Left ventricle myocardium inferior (tissue), 1 donor: ENCODE measurements at regions not wholly inside any gene's neighbourhood (a gene's known extent, or its start where the extent isn't known, plus 50 kb on each side); places are given as distances from the start of the nearest gene placed in this dataset.

Source experiments
- DNase-seq: peaks from one replicate; pipeline ENCODE4 v3.0.0-alpha.2; 2020
- H3K27ac ChIP-seq: fragments of 200-600 bp; replicated peaks from 2 replicates; pipeline ENCODE4 v1.8.0; 2021
- H3K27me3 ChIP-seq: fragments of 200-600 bp; 2 replicates; pipeline ENCODE4 v1.8.0; 2021; ENCODE audit warnings: low read depth
- H3K36me3 ChIP-seq: fragments of 200-600 bp; 2 replicates; pipeline ENCODE4 v1.8.0; 2021
- H3K4me1 ChIP-seq: fragments of 200-600 bp; 2 replicates; pipeline ENCODE4 v1.8.0; 2021
- H3K4me3 ChIP-seq: fragments of 200-600 bp; 2 replicates; pipeline ENCODE4 v1.8.0; 2021; ENCODE audit warnings: mild to moderate bottlenecking, moderate library complexity
- H3K9me3 ChIP-seq: fragments of 200-600 bp; replicated peaks from 2 replicates; pipeline ENCODE4 v1.8.0; 2021
- intact Hi-C: fragments of 100-400 bp; cut with micrococcal nuclease; formaldehyde crosslinking; loops from one replicate; pipeline ENCODE4 v1.11.0; 2022
- TF ChIP-seq, protein P1 (sequence below): fragments of 200-600 bp; IDR thresholded peaks from 2 replicates; pipeline ENCODE4 v1.8.0; 2021; ENCODE audit warnings: antibody characterized with exemption, mild to moderate bottlenecking, borderline replicate concordance
- donor health status: DM: no; HTN: yes; CAD: no; lungs with severe emphysema.

DNA sequence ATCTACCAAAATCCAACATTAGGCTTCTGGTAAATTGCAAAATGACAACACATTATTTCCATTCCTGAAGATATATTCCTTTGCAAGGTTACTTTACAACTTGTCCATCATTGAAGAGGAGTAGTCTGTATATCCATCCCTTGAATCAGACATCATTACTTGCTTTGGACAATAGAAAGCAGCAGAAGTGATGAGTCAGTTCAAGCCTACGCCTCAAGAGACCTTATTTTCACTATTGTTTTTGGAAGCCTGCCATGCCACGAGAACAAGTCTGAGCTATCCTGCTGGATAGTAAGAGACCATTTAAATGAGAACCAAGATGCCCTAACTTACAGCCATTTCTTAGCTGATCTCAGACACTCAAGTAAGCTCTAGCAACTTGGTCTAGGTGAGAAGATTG lies 246.0 kb upstream of the HHIP start:
- no peaks in the 10 kb centered on the region for H3K36me3 ChIP-seq
- no peaks in the 10 kb centered on the region for H3K27me3 ChIP-seq
- TF ChIP-seq, protein P1, sequence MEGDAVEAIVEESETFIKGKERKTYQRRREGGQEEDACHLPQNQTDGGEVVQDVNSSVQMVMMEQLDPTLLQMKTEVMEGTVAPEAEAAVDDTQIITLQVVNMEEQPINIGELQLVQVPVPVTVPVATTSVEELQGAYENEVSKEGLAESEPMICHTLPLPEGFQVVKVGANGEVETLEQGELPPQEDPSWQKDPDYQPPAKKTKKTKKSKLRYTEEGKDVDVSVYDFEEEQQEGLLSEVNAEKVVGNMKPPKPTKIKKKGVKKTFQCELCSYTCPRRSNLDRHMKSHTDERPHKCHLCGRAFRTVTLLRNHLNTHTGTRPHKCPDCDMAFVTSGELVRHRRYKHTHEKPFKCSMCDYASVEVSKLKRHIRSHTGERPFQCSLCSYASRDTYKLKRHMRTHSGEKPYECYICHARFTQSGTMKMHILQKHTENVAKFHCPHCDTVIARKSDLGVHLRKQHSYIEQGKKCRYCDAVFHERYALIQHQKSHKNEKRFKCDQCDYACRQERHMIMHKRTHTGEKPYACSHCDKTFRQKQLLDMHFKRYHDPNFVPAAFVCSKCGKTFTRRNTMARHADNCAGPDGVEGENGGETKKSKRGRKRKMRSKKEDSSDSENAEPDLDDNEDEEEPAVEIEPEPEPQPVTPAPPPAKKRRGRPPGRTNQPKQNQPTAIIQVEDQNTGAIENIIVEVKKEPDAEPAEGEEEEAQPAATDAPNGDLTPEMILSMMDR = no peak
- peaks cover 25% of the 10 kb centered on the region for H3K9me3 ChIP-seq
- H3K4me1 ChIP-seq = no peaks in the 10 kb centered on the region
- no peak for DNase-seq
- no peak overlapping the region for H3K27ac ChIP-seq
- H3K4me3 ChIP-seq = no peak overlapping the region
- intact Hi-C loops = no loop called here

DNA sequence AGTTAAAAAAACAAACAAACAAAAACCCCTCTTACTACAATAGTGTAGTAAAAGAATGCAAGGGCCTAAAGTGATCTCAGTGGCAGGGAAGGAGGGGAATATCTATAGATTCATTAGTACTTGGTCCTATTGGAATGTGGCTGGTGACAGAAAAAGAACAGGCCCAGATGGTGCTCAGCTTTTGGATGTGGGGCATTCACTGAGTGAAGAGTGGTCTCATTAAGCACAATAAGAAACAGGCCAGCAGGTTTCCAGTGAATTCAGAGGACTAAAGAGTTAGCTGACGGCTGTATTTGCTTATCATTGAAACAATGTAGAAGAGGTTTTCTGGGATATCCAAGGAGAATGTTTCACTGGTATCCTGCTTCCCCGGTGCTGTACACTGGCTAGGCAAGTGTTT lies 243.8 kb upstream of the HHIP start:
- TF ChIP-seq, protein P1 = no peak
- Histone ChIP-seq H3K4me1 (no peaks in the 10 kb centered on the region), H3K27me3 (no peaks in the 10 kb centered on the region), H3K27ac (no peak overlapping the region), H3K4me3 (no peak overlapping the region), H3K36me3 (no peaks in the 10 kb centered on the region), H3K9me3 (peaks cover 25% of the 10 kb centered on the region)
- intact Hi-C loops = no loop called here
- DNase-seq = no peak

DNA sequence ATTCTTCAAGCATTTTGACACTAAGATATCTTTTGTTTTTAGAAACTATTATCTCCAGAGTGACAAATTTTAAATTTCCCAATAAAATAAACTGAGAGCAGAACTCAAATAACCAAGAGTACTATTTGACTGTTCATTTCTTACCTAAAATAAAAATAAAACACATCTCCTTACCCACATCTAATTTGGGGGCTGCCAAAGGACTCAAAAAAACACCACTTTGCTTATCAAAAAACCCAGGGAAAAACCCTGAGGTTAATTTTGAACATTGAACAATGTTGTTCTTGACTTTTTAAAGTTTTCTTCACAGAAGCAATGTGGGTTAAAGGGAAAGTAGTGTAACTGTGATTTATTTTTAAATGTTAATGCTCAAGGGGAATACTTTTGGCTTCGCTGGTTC lies 243.0 kb upstream of the HHIP start:
- Histone ChIP-seq H3K4me3 (no peak overlapping the region), H3K27me3 (no peaks in the 10 kb centered on the region), H3K4me1 (no peaks in the 10 kb centered on the region), H3K27ac (no peak overlapping the region), H3K9me3 (peaks cover 19% of the 10 kb centered on the region), H3K36me3 (no peaks in the 10 kb centered on the region)
- TF ChIP-seq, protein P1 = no peak
- intact Hi-C loops = no loop called here
- DNase-seq = no peak

DNA sequence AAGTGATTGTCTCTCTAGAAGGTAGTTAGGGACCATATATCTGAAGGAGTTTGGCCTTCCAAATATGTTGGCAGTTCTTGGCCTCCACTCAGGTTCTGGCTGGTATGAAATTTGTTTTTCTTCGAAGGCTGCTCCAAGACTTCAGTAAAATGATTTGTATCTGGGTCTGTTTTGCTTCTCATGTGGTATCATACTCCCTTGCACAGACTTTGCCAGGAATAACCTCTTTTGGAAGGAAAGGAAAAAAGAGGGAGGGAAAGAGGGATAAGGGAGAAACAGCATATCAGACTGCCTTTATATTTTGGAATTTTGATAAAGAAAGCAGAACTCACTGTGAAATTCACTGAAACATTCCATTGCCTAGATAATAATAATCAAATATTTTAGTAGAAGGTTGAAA lies 242.1 kb upstream of the HHIP start:
- no peak for DNase-seq
- peaks cover 11% of the 10 kb centered on the region for H3K9me3 ChIP-seq
- H3K36me3 ChIP-seq = no peaks in the 10 kb centered on the region
- TF ChIP-seq, protein P1 = no peak
- no peak overlapping the region for H3K27ac ChIP-seq
- no peak overlapping the region for H3K4me3 ChIP-seq
- no peaks in the 10 kb centered on the region for H3K27me3 ChIP-seq
- no peaks in the 10 kb centered on the region for H3K4me1 ChIP-seq
- intact Hi-C loops = no loop called here

DNA sequence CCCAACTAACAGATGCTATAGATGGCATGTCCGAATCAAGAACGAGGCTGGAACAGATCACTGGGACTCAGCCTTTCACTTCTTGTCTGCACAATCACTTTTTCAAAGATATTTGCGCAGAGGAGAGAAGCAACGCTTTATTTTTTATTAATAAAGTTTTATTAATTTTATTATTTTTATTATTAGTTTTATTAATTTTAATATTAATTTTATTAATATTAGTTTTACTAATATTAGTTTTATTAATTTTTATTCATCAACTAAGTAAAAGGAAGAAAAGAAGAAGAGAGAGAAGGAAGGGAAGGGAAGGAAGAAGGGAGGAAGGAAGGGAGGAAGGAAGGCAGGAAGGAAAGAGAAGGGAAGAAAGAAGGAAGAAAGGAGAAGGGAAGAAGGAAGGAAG lies 236.4 kb upstream of the HHIP start:
- Histone ChIP-seq H3K9me3 (no peaks in the 10 kb centered on the region), H3K27me3 (no peaks in the 10 kb centered on the region), H3K4me3 (no peak overlapping the region), H3K4me1 (no peaks in the 10 kb centered on the region), H3K36me3 (no peaks in the 10 kb centered on the region), H3K27ac (no peak overlapping the region)
- DNase-seq = no peak
- intact Hi-C loops = no loop called here
- TF ChIP-seq, protein P1 = no peak
